GM23248 (cell line): ENCODE measurements at regions not wholly inside any gene's neighbourhood (a gene's known extent, or its start where the extent isn't known, plus 50 kb on each side); places are given as distances from the start of the nearest gene placed in this dataset.

Experiments
- EZH2 ChIP-seq: fragments of 200-600 bp; sonication (generic); IDR thresholded peaks from 2 replicates; pipeline ENCODE4 v1.6.1; 2018; ENCODE audit warnings: antibody characterized with exemption, mild to moderate bottlenecking; ENCODE audit not compliant: insufficient read depth, poor library complexity, severe bottlenecking
- EZH2phosphoT487 ChIP-seq: fragments of 200-600 bp; sonication (generic); IDR thresholded peaks from 2 replicates; pipeline ENCODE4 v1.6.1; 2018; ENCODE audit warnings: antibody characterized with exemption, moderate library complexity, mild to moderate bottlenecking, low read depth; ENCODE audit not compliant: insufficient read depth

DNA sequence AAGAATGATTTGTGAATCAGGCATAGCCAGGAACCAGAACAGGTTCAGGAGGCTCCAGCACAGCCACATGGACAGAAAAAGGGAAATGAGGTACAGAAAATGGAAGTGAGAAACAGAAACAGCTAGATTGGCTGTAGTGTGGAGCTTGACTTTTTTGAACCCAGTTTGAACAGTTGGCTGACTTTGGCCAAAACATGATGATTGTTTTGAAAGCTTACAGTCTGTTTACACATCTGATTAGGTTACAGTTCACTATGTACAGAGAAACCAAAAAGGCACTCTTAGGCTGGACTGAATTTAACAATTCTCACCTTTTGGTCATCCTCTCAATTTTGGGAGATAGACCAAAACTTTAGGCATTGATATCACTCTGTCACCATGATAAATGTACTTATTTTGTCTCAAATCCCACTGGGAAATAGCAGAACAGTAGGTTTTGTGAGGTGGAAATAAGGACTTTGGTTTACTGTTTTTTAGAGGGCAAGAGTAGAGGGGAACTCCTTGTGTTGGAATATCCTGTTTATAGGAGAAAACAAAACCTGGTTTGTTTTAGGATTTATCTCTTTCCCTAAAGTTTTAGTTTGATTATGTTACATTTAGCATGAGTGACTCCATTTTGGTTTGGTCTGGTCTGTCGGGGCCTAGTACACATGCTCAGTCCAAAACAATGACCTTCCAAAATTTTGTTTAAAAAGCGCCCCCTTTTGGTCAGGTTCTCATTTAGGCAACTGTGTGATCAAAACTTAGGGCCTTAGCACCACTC, 123.1 kb downstream of the OLIG3 start:
- no peak for TF ChIP-seq EZH2
- TF ChIP-seq EZH2phosphoT487, result no peak
